Effector memory CD4-positive, alpha-beta T cell (primary cell): ENCODE measurements at regions not wholly inside any gene's neighbourhood (a gene's known extent, or its start where the extent isn't known, plus 50 kb on each side); places are given as distances from the start of the nearest gene placed in this dataset.

ENCODE experiments used
- DNase-seq, 3 donors: peaks; one replicate each; pipeline ENCODE4 v3.0.0-alpha.2; 2020
- H3K27ac ChIP-seq: 2 replicates; pipeline ENCODE4 v1.7.0; 2013; ENCODE audit warnings: mild to moderate bottlenecking, low read length, moderate library complexity; ENCODE audit not compliant: insufficient read depth, poor library complexity, severe bottlenecking
- H3K27me3 ChIP-seq: replicated peaks from 2 replicates; pipeline ENCODE4 v1.7.0; 2013; ENCODE audit warnings: mild to moderate bottlenecking, low read length; ENCODE audit not compliant: insufficient read depth, control insufficient read depth, poor library complexity, severe bottlenecking
- H3K36me3 ChIP-seq: 2 replicates; pipeline ENCODE4 v1.7.0; 2013; ENCODE audit warnings: mild to moderate bottlenecking, low read length, moderate library complexity; ENCODE audit not compliant: control insufficient read depth, insufficient read depth
- H3K4me1 ChIP-seq: 2 replicates; pipeline ENCODE4 v1.7.0; 2013; ENCODE audit warnings: low read length, mild to moderate bottlenecking; ENCODE audit not compliant: control insufficient read depth, insufficient read depth, poor library complexity, severe bottlenecking
- H3K4me3 ChIP-seq: 2 replicates; pipeline ENCODE4 v1.7.0; 2013; ENCODE audit warnings: low read length, low read depth, mild to moderate bottlenecking; ENCODE audit not compliant: insufficient read depth, poor library complexity, severe bottlenecking
- H3K9me3 ChIP-seq: 2 replicates; pipeline ENCODE4 v1.7.0; 2013; ENCODE audit warnings: mild to moderate bottlenecking, low read length, moderate library complexity; ENCODE audit not compliant: control insufficient read depth

DNA sequence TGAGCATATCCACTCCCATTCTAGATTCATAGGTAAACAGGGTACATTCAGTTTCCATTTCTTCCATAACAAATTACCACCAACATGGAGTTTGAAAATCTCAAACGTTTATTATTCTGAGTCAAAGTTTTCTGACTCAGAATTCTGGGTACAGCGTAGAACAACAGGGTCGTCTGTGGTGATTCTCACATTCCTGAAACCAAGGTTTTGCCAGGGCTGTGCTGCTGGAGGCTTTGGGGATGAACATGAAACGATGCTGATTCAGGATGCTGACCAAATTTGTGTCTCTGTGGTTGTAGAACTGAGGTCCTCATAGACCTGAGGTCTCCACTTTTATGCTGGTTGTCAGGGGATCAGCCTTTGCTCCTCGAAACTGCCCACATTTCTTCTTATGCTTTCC is 255.7 kb downstream of the DSEL start:
- Histone ChIP-seq H3K4me1 (peaks cover 10% of the 10 kb centered on the region), H3K36me3 (no peaks in the 10 kb centered on the region), H3K27ac (no peak overlapping the region), H3K9me3 (no peaks in the 10 kb centered on the region), H3K27me3 (no peaks in the 10 kb centered on the region), H3K4me3 (no peak overlapping the region)
- DNase-seq: no peak

DNA sequence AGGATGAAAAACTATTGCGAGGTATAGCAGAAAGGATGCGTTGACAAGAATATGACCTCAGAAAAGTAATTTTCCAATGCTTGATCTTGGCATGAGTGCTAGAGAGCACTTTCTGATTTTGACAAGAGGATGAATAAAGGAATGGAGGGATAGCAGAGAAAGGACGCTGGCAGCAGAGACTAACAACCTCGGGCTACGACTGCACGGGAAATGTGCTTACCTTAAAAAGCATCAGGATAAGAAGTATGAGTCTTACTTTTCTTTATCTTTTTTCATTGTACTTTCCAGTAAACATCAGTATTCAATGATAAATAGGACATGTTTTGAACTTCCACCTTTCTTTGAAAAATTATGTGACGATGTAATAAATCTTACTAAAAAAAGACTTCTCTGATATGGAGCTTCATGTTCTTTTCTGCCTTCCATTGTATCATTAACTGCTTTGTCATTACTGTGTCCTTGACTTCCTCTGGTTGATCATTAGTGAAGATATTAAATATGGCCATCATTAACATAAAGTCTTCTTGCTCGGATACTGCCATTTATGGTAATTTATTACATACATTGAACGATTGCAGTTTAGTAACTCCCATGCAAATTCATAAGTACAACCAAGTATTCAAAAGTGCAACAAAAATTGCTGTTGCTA is 265.6 kb downstream of the DSEL start:
- H3K9me3 ChIP-seq: no peaks in the 10 kb centered on the region
- H3K27me3 ChIP-seq: no peaks in the 10 kb centered on the region
- no peak overlapping the region for H3K4me3 ChIP-seq
- no peak for DNase-seq
- no peaks in the 10 kb centered on the region for H3K4me1 ChIP-seq
- H3K36me3 ChIP-seq: no peaks in the 10 kb centered on the region
- no peak overlapping the region for H3K27ac ChIP-seq

GRCh38 chr18:67243799-67244587 is 272.5 kb downstream of the DSEL start:
- H3K36me3 ChIP-seq: no peaks in the 10 kb centered on the region
- no peak overlapping the region for H3K27ac ChIP-seq
- peak overlapping the region; percentile 35 for H3K4me3 ChIP-seq
- H3K9me3 ChIP-seq: no peaks in the 10 kb centered on the region
- H3K27me3 ChIP-seq: no peaks in the 10 kb centered on the region
- H3K4me1 ChIP-seq: peaks cover 3% of the 10 kb centered on the region
- no peak for DNase-seq

DNA sequence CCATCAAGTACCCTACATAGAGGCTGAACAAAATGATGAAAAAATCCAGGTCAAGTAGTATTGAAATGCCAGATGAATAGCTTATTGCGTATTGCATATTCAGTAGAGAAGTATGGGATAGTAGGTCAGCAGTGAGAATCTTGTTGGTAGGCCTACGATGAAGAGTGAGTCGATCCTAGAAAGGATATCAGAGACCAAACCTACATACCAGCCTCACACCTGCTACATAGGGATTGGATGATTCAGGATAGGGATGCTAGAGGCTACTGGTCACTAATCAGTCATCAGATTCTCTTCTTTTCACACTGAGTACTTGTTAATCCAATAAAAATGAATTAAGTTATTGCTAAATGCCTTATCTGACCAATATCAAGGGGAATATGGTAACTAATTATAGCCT is 274.5 kb downstream of the DSEL start:
- peaks cover 3% of the 10 kb centered on the region for H3K4me1 ChIP-seq
- no peaks in the 10 kb centered on the region for H3K27me3 ChIP-seq
- DNase-seq: no peak
- no peaks in the 10 kb centered on the region for H3K9me3 ChIP-seq
- H3K4me3 ChIP-seq: no peak overlapping the region
- H3K36me3 ChIP-seq: no peaks in the 10 kb centered on the region
- no peak overlapping the region for H3K27ac ChIP-seq

DNA sequence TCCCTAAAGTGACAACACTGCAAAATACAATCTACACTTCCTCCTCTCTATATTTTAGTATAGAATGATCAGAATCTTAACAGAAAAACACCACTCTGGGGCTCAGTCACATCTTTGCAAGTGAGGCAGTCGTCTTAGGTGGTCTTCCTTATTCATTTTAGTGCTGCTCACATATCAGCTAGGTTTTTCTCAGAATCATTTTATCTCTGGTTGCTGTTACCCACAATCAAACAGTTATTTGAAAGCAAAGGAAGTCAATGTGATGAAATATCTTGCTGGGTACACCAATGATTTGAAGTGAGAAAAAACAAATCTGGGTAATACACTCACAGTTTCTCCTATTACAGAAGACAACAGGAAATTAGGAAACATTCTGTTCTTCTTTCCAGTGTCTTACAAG is 275.2 kb downstream of the DSEL start:
- H3K36me3 ChIP-seq: no peaks in the 10 kb centered on the region
- H3K27me3 ChIP-seq: no peaks in the 10 kb centered on the region
- peaks cover 3% of the 10 kb centered on the region for H3K4me1 ChIP-seq
- no peak overlapping the region for H3K27ac ChIP-seq
- H3K9me3 ChIP-seq: no peaks in the 10 kb centered on the region
- no peak overlapping the region for H3K4me3 ChIP-seq
- no peak for DNase-seq

GRCh38 chr18:67239826-67240225 is 276.7 kb downstream of the DSEL start:
- H3K4me1 ChIP-seq: peaks cover 3% of the 10 kb centered on the region
- H3K36me3 ChIP-seq: no peaks in the 10 kb centered on the region
- no peak overlapping the region for H3K27ac ChIP-seq
- no peaks in the 10 kb centered on the region for H3K9me3 ChIP-seq
- no peak for DNase-seq
- no peaks in the 10 kb centered on the region for H3K27me3 ChIP-seq
- H3K4me3 ChIP-seq: no peak overlapping the region

DNA sequence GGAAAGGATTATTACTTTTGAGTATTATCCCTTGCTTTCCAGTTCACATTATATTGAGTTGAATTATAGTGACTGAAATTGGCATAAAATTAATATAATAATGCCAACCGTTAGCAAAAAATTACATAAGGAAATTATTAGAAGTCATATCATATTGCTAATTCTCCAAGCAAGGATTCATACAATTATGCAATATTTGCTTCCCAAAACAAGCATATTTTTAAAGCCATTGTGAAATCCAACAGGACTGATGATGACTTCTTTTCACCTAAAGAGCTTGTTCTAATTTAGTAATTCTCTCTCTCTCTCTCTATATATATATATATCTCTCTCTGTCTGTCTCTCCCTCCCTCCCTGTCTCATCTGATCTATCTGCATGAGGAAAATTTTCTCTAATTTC is 283.5 kb downstream of the DSEL start:
- Histone ChIP-seq H3K4me1 (no peaks in the 10 kb centered on the region), H3K27me3 (no peaks in the 10 kb centered on the region), H3K36me3 (no peaks in the 10 kb centered on the region), H3K9me3 (no peaks in the 10 kb centered on the region), H3K4me3 (no peak overlapping the region), H3K27ac (no peak overlapping the region)
- DNase-seq: no peak

DNA sequence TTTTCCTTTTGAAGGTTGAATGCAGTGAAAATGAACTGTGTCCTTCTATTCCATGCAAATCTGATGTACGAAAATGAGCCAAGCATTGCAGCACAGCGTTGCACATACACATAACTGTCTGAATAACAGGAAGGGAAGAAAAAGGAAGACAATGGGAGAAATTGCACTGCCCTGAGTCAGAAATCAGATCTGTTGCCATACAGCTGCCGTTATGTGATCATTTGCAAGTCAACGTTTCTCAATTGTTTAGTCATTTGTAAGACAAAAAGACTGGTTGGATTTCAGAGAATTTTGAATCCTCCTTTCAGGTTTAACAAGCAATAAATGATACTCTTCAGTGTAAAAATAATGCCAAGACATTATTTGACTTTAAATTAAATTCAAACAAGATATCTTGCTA is 284.1 kb downstream of the DSEL start:
- DNase-seq: no peak
- no peaks in the 10 kb centered on the region for H3K36me3 ChIP-seq
- no peak overlapping the region for H3K27ac ChIP-seq
- no peaks in the 10 kb centered on the region for H3K27me3 ChIP-seq
- no peak overlapping the region for H3K4me3 ChIP-seq
- H3K9me3 ChIP-seq: no peaks in the 10 kb centered on the region
- H3K4me1 ChIP-seq: no peaks in the 10 kb centered on the region

GRCh38 chr18:67222887-67223286 is 293.6 kb downstream of the DSEL start:
- Histone ChIP-seq H3K27ac (no peak overlapping the region), H3K4me1 (no peaks in the 10 kb centered on the region), H3K36me3 (no peaks in the 10 kb centered on the region), H3K27me3 (no peaks in the 10 kb centered on the region), H3K4me3 (no peak overlapping the region), H3K9me3 (no peaks in the 10 kb centered on the region)
- no peak for DNase-seq

DNA sequence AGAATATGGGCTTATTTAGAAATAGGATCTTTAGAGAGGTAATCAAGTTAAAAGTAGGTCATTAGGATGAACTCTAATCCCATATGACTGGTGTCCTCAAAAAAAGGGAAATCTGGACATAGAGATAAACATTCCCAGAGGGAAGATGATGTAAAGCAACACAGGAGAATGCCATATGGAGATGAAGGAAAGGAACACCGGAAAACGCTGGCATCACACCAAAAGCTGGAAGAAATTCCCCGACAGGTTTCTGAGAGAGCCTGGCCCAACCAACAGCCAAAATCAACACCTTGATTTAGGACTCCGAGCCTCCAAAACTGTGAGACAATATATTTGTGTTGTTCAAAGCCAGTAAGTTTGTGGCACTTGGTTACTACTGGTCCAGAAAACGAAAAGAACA is 296.7 kb downstream of the DSEL start:
- H3K27ac ChIP-seq: no peak overlapping the region
- H3K4me1 ChIP-seq: no peaks in the 10 kb centered on the region
- H3K36me3 ChIP-seq: no peaks in the 10 kb centered on the region
- DNase-seq: no peak
- no peaks in the 10 kb centered on the region for H3K27me3 ChIP-seq
- no peak overlapping the region for H3K4me3 ChIP-seq
- H3K9me3 ChIP-seq: no peaks in the 10 kb centered on the region
